ENCODE measurements at regions not wholly inside any gene's neighbourhood (a gene's known extent, or its start where the extent isn't known, plus 50 kb on each side); places are given as distances from the start of the nearest gene placed in this dataset.

DNA sequence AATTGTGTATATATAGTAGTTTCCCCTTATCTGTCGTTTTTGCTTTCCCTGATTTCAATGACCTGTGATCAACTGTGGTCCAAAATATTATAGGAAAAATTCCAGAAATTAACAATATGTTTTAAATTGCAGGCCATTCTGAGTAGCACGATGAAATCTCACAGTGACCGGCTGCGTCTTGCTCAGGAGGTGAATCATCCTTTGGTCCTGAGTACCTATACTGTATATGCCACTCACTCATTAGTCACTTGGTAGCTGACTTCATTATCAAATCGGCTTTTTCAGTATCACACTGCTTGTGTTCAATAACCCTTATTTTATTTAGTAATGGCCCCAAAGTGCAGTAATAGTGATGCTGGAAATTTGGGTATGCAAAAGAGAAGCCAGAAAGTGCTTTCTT lies 728.3 kb upstream of the EYS start:
- DNase-seq (ENCODE audit: extremely low read depth in 1 of 4, low spot score in 3 of 4) (no peak), FAIRE-seq (no peak), ATAC-seq (no peak)
- Histone ChIP-seq H4K20me1 (replicated peaks; ENCODE audit: control insufficient read depth, insufficient read depth, low read length) (no peaks in the 10 kb centered on the region), H3K79me2 (ENCODE audit: control insufficient read depth, insufficient read depth, low read length) (no peaks in the 10 kb centered on the region), H2AFZ (ENCODE audit: low read depth, low read length) (no peak overlapping the region), H3K9me3 (replicated peaks; ENCODE audit: control insufficient read depth, insufficient read depth, low read depth, low read length) (no peaks in the 10 kb centered on the region), H3K27me3 (ENCODE audit: control insufficient read depth in 2 of 2, insufficient read depth in 2 of 2, low read length in 2 of 2) (no peaks in the 10 kb centered on the region), H3K4me2 (ENCODE audit: insufficient read depth, low read length) (no peak overlapping the region), H3K9ac (ENCODE audit: insufficient read depth in 1 of 2, low read depth in 2 of 2, low read length in 2 of 2) (no peak overlapping the region), H3K4me1 (replicated peaks in 1 of 2; ENCODE audit: control insufficient read depth in 2 of 2, insufficient read depth in 2 of 2, low read length in 2 of 2) (no peaks in the 10 kb centered on the region), H3K4me3 (no peak overlapping the region), H3K9me1 (ENCODE audit: control insufficient read depth, insufficient read depth, low read length) (no peaks in the 10 kb centered on the region), H3K27ac (ENCODE audit: extremely low read depth, low read depth, low read length) (no peak overlapping the region), H3K36me3 (ENCODE audit: control insufficient read depth, insufficient read depth, low read length) (no peaks in the 10 kb centered on the region)
- intact Hi-C loops (cut with micrococcal nuclease), result no loop called here
- TF ChIP-seq, protein P1, sequence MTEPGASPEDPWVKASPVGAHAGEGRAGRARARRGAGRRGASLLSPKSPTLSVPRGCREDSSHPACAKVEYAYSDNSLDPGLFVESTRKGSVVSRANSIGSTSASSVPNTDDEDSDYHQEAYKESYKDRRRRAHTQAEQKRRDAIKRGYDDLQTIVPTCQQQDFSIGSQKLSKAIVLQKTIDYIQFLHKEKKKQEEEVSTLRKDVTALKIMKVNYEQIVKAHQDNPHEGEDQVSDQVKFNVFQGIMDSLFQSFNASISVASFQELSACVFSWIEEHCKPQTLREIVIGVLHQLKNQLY (CRISPR knock-in tag; conservative IDR thresholded peaks at IDR 0.05), result no peak
- TF ChIP-seq ZNF695 (CRISPR knock-in tag; IDR thresholded peaks at IDR 0.05), result no peak
- TF ChIP-seq ZNF79 (CRISPR knock-in tag; IDR thresholded peaks at IDR 0.05; ENCODE audit: low read depth), result no peak
- TF ChIP-seq, protein P2, sequence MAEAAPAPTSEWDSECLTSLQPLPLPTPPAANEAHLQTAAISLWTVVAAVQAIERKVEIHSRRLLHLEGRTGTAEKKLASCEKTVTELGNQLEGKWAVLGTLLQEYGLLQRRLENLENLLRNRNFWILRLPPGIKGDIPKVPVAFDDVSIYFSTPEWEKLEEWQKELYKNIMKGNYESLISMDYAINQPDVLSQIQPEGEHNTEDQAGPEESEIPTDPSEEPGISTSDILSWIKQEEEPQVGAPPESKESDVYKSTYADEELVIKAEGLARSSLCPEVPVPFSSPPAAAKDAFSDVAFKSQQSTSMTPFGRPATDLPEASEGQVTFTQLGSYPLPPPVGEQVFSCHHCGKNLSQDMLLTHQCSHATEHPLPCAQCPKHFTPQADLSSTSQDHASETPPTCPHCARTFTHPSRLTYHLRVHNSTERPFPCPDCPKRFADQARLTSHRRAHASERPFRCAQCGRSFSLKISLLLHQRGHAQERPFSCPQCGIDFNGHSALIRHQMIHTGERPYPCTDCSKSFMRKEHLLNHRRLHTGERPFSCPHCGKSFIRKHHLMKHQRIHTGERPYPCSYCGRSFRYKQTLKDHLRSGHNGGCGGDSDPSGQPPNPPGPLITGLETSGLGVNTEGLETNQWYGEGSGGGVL (CRISPR knock-in tag; IDR thresholded peaks at IDR 0.05), result no peak
- TF ChIP-seq, protein P3, sequence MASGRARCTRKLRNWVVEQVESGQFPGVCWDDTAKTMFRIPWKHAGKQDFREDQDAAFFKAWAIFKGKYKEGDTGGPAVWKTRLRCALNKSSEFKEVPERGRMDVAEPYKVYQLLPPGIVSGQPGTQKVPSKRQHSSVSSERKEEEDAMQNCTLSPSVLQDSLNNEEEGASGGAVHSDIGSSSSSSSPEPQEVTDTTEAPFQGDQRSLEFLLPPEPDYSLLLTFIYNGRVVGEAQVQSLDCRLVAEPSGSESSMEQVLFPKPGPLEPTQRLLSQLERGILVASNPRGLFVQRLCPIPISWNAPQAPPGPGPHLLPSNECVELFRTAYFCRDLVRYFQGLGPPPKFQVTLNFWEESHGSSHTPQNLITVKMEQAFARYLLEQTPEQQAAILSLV (tag; IDR thresholded peaks at IDR 0.05), result no peak
- BruUV-seq (replicated peaks), result no TSS peak
- whole genome bisulfite sequencing (ENCODE audit: insufficient coverage, low coverage, missing lambda C conversion rate), result 1% methylated on average over 5 of the region's 5 CpGs
- ChIA-PET POLR2A (no interaction called here), CTCF (ENCODE audit: low intra/inter-chr PET ratio) (no interaction called here)
- in situ Hi-C loops (cut with MboI), result no loop called here

Measured in K562 (cell line).